ENCODE measurements at regions not wholly inside any gene's neighbourhood (a gene's known extent, or its start where the extent isn't known, plus 50 kb on each side); places are given as distances from the start of the nearest gene placed in this dataset.

GRCh38 chr3:144429719-144430121 is 458.1 kb downstream of the DIPK2A start:
- no peak for TF ChIP-seq CTCF (IDR thresholded peaks at IDR 0.05)
- no peak for TF ChIP-seq POLR2A (IDR thresholded peaks at IDR 0.05)
- TF ChIP-seq POLR2AphosphoS5 (IDR thresholded peaks at IDR 0.05): no peak

Data from breast epithelium (tissue), 3 donors.